ENCODE measurements at regions not wholly inside any gene's neighbourhood (a gene's known extent, or its start where the extent isn't known, plus 50 kb on each side); places are given as distances from the start of the nearest gene placed in this dataset.

DNA sequence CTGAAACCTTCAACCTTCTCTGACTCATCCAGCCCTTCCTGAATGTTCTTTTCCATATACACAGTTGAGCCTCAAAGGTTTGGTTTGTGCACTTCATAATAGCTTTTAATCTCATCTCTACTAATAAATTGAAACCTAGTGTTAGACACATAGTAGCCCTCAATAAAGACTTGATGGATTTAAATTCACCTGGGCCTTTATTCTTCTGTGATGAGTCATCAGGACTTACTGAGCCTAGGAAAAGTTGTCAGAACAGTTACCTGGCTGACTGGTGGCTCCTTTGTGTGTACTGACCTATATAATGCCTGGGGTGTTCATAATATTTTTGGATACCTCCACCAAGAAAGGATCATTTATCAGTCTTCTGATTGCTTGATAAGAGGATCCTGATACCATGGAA is 86.4 kb upstream of the NTF3 start:
- Histone ChIP-seq H3K4me3 (ENCODE audit: low read depth in 1 of 3, low read length in 3 of 3) (no peak overlapping the region), H3K9ac (ENCODE audit: low read depth in 1 of 2, low read length in 2 of 2) (no peak overlapping the region), H3K27me3 (ENCODE audit: control insufficient read depth in 4 of 4, insufficient read depth in 4 of 4, low read length in 3 of 4) (peaks cover 0 to 8% (median 1%) of the 10 kb centered on the region in 4 donors), H3K36me3 (ENCODE audit: control insufficient read depth in 4 of 4, insufficient read depth in 3 of 4, low read depth in 1 of 4, low read length in 3 of 4) (no peaks in the 10 kb centered on the region), H3K27ac (ENCODE audit: low read depth in 1 of 2, low read length in 2 of 2) (no peak overlapping the region), H3K4me1 (ENCODE audit: control insufficient read depth in 4 of 4, insufficient read depth in 4 of 4, low read length in 3 of 4) (no peaks in the 10 kb centered on the region), H3K9me3 (ENCODE audit: control insufficient read depth in 4 of 4, low read length in 3 of 4) (no peaks in the 10 kb centered on the region)
- TF ChIP-seq RXRA (IDR thresholded peaks at IDR 0.05) = no peak
- TF ChIP-seq YY1 (IDR thresholded peaks at IDR 0.05) = no peak
- no peak for TF ChIP-seq JUND (IDR thresholded peaks at IDR 0.05)
- TF ChIP-seq EGR1 (IDR thresholded peaks at IDR 0.05; ENCODE audit: low read depth in 2 of 2) = no peak
- TF ChIP-seq HNF4A (conservative IDR thresholded peaks at IDR 0.05) = no peak
- no peak for TF ChIP-seq NR2F2 (IDR thresholded peaks at IDR 0.05)
- TF ChIP-seq SP1 (IDR thresholded peaks at IDR 0.05) = no peak
- TF ChIP-seq FOXA2 (IDR thresholded peaks at IDR 0.05) = no peak
- TF ChIP-seq FOXA1 (IDR thresholded peaks at IDR 0.05) = no peak
- no peak for TF ChIP-seq RAD21 (IDR thresholded peaks at IDR 0.05)
- TF ChIP-seq, protein P1, sequence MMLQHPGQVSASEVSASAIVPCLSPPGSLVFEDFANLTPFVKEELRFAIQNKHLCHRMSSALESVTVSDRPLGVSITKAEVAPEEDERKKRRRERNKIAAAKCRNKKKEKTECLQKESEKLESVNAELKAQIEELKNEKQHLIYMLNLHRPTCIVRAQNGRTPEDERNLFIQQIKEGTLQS (IDR thresholded peaks at IDR 0.05) = no peak
- no peak for TF ChIP-seq HNF4G (IDR thresholded peaks at IDR 0.05)
- TF ChIP-seq, protein P2, sequence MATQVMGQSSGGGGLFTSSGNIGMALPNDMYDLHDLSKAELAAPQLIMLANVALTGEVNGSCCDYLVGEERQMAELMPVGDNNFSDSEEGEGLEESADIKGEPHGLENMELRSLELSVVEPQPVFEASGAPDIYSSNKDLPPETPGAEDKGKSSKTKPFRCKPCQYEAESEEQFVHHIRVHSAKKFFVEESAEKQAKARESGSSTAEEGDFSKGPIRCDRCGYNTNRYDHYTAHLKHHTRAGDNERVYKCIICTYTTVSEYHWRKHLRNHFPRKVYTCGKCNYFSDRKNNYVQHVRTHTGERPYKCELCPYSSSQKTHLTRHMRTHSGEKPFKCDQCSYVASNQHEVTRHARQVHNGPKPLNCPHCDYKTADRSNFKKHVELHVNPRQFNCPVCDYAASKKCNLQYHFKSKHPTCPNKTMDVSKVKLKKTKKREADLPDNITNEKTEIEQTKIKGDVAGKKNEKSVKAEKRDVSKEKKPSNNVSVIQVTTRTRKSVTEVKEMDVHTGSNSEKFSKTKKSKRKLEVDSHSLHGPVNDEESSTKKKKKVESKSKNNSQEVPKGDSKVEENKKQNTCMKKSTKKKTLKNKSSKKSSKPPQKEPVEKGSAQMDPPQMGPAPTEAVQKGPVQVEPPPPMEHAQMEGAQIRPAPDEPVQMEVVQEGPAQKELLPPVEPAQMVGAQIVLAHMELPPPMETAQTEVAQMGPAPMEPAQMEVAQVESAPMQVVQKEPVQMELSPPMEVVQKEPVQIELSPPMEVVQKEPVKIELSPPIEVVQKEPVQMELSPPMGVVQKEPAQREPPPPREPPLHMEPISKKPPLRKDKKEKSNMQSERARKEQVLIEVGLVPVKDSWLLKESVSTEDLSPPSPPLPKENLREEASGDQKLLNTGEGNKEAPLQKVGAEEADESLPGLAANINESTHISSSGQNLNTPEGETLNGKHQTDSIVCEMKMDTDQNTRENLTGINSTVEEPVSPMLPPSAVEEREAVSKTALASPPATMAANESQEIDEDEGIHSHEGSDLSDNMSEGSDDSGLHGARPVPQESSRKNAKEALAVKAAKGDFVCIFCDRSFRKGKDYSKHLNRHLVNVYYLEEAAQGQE (IDR thresholded peaks at IDR 0.05) = no peak
- TF ChIP-seq, protein P3, sequence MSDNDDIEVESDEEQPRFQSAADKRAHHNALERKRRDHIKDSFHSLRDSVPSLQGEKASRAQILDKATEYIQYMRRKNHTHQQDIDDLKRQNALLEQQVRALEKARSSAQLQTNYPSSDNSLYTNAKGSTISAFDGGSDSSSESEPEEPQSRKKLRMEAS (IDR thresholded peaks at IDR 0.05) = no peak
- no peak for DNase-seq (ENCODE audit: low spot score)

DNA sequence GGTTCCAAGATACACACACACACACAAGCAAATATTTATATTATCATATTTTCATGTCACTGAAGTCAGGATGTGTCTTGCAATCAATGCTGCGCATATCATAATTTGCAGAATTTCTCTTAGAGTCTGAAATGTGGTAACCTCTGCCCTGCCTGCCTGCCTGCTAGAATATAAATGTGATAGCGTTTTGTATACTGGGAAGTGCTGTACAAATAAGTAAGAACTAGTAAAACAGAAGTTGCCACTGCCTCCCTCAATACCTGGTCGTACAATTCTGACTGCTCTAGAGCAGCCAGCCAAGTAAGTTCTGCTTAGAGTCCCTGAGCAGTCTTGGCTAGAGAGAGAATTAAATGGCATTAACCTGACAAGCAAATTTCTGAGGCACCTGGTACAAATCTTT is 83.9 kb upstream of the NTF3 start:
- WGBS = 41% methylated on average over 3 of the region's 3 CpGs
- no peak overlapping the region for H3K27ac ChIP-seq (ENCODE audit: low read depth in 1 of 2, low read length in 2 of 2)
- no peaks in the 10 kb centered on the region for H3K36me3 ChIP-seq (ENCODE audit: control insufficient read depth in 4 of 4, insufficient read depth in 3 of 4, low read depth in 1 of 4, low read length in 3 of 4)
- no peak for DNase-seq (ENCODE audit: low spot score)
- peaks cover 0 to 8% (median 2%) of the 10 kb centered on the region in 4 donors for H3K27me3 ChIP-seq (ENCODE audit: control insufficient read depth in 4 of 4, insufficient read depth in 4 of 4, low read length in 3 of 4)
- H3K4me1 ChIP-seq (ENCODE audit: control insufficient read depth in 4 of 4, insufficient read depth in 4 of 4, low read length in 3 of 4) = no peaks in the 10 kb centered on the region
- TF ChIP-seq, protein P3 (IDR thresholded peaks at IDR 0.05) = no peak
- TF ChIP-seq EGR1 (IDR thresholded peaks at IDR 0.05; ENCODE audit: low read depth in 2 of 2) (no peak), HNF4G (IDR thresholded peaks at IDR 0.05) (no peak), TAF1 (conservative IDR thresholded peaks at IDR 0.05) (no peak), HNF4A (conservative IDR thresholded peaks at IDR 0.05) (no peak), RXRA (IDR thresholded peaks at IDR 0.05) (no peak), FOXA2 (IDR thresholded peaks at IDR 0.05) (no peak), YY1 (IDR thresholded peaks at IDR 0.05) (no peak), GABPA (IDR thresholded peaks at IDR 0.05 in 1 of 2, conservative IDR thresholded peaks at IDR 0.05 in 1 of 2) (no peak), RAD21 (IDR thresholded peaks at IDR 0.05) (no peak), JUND (IDR thresholded peaks at IDR 0.05) (no peak), FOXA1 (IDR thresholded peaks at IDR 0.05) (no peak), NR2F2 (IDR thresholded peaks at IDR 0.05) (no peak), SP1 (IDR thresholded peaks at IDR 0.05) (no peak)
- TF ChIP-seq, protein P4, sequence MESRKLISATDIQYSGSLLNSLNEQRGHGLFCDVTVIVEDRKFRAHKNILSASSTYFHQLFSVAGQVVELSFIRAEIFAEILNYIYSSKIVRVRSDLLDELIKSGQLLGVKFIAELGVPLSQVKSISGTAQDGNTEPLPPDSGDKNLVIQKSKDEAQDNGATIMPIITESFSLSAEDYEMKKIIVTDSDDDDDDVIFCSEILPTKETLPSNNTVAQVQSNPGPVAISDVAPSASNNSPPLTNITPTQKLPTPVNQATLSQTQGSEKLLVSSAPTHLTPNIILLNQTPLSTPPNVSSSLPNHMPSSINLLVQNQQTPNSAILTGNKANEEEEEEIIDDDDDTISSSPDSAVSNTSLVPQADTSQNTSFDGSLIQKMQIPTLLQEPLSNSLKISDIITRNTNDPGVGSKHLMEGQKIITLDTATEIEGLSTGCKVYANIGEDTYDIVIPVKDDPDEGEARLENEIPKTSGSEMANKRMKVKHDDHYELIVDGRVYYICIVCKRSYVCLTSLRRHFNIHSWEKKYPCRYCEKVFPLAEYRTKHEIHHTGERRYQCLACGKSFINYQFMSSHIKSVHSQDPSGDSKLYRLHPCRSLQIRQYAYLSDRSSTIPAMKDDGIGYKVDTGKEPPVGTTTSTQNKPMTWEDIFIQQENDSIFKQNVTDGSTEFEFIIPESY (IDR thresholded peaks at IDR 0.05) = no peak
- TF ChIP-seq, protein P2 (IDR thresholded peaks at IDR 0.05) = no peak
- H3K9ac ChIP-seq (ENCODE audit: low read depth in 1 of 2, low read length in 2 of 2) = no peak overlapping the region
- H3K4me3 ChIP-seq (ENCODE audit: low read depth in 1 of 3, low read length in 3 of 3) = no peak overlapping the region
- H3K9me3 ChIP-seq (ENCODE audit: control insufficient read depth in 4 of 4, low read length in 3 of 4) = no peaks in the 10 kb centered on the region
